ENCODE measurements at regions not wholly inside any gene's neighbourhood (a gene's known extent, or its start where the extent isn't known, plus 50 kb on each side); places are given as distances from the start of the nearest gene placed in this dataset.

- Histone ChIP-seq H3K36me3 (no peaks in the 10 kb centered on the region), H3K27me3 (no peaks in the 10 kb centered on the region), H3K27ac (no peak overlapping the region), H3K9me3 (peaks cover 0 to under 1% of the 10 kb centered on the region in 2 donors), H3K4me3 (no peak overlapping the region), H3K4me1 (no peaks in the 10 kb centered on the region)
- no peak for DNase-seq (ENCODE audit: low spot score in 2 of 2)
- TF ChIP-seq, protein P1, sequence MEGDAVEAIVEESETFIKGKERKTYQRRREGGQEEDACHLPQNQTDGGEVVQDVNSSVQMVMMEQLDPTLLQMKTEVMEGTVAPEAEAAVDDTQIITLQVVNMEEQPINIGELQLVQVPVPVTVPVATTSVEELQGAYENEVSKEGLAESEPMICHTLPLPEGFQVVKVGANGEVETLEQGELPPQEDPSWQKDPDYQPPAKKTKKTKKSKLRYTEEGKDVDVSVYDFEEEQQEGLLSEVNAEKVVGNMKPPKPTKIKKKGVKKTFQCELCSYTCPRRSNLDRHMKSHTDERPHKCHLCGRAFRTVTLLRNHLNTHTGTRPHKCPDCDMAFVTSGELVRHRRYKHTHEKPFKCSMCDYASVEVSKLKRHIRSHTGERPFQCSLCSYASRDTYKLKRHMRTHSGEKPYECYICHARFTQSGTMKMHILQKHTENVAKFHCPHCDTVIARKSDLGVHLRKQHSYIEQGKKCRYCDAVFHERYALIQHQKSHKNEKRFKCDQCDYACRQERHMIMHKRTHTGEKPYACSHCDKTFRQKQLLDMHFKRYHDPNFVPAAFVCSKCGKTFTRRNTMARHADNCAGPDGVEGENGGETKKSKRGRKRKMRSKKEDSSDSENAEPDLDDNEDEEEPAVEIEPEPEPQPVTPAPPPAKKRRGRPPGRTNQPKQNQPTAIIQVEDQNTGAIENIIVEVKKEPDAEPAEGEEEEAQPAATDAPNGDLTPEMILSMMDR (IDR thresholded peaks at IDR 0.05): no peak
- intact Hi-C loops (cut with DNase I): no loop called here
Measured at GRCh38 chr12:65546528-65546927, 268.0 kb downstream of the MSRB3 start.

GRCh38 chr12:65556676-65557437 is 267.4 kb upstream of the HMGA2 start:
- intact Hi-C loops (cut with DNase I): loop anchor here (1.0 to 5.0 kb wide), 5 partner anchors 46 to 550 kb away; no protein-coding TSS in a partner anchor

GRCh38 chr12:65557438-65558181 is 266.7 kb upstream of the HMGA2 start:
- H3K4me3 ChIP-seq: no peak overlapping the region
- no peaks in the 10 kb centered on the region for H3K27me3 ChIP-seq
- DNase-seq (ENCODE audit: low spot score in 2 of 2): no peak
- no peaks in the 10 kb centered on the region for H3K4me1 ChIP-seq
- H3K27ac ChIP-seq: no peak overlapping the region
- intact Hi-C loops (cut with DNase I): loop anchor here (1.0 to 5.0 kb wide), 4 partner anchors 45 to 530 kb away; no protein-coding TSS in a partner anchor
- TF ChIP-seq, protein P1 (IDR thresholded peaks at IDR 0.05): no peak
- H3K36me3 ChIP-seq: no peaks in the 10 kb centered on the region
- no peaks in the 10 kb centered on the region for H3K9me3 ChIP-seq

More at GRCh38 chr12:65556676-65557437, 267.4 kb upstream of the HMGA2 start:
- Histone ChIP-seq H3K36me3 (no peaks in the 10 kb centered on the region), H3K9me3 (no peaks in the 10 kb centered on the region), H3K27me3 (no peaks in the 10 kb centered on the region), H3K27ac (no peak overlapping the region), H3K4me3 (no peak overlapping the region), H3K4me1 (no peaks in the 10 kb centered on the region)
- TF ChIP-seq, protein P1 (IDR thresholded peaks at IDR 0.05): peak; percentile 59 to 95 (median 86)
- DNase-seq (ENCODE audit: low spot score in 2 of 2): peak; percentile 9 to 84

DNA sequence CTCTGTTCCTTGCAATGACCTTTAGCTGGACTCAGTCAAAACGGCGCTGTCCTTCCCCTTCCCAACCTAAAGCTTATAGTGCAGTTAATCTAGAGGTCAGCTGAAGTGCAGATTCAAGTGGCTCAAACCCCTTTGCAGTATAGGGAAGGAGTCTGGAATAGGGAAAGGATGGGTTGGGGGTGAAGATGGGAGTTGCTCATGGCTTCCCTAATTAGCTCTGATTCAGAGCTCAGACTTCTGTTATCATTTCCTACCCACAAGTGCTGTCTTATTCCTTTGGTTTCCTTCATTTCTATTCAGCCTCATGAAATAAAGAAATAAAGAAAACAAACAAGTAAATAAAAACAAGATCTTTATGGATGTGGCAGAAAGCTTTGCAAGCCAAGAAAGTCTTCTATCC is 264.0 kb upstream of the HMGA2 start:
- no peak for DNase-seq (ENCODE audit: low spot score in 2 of 2)

DNA sequence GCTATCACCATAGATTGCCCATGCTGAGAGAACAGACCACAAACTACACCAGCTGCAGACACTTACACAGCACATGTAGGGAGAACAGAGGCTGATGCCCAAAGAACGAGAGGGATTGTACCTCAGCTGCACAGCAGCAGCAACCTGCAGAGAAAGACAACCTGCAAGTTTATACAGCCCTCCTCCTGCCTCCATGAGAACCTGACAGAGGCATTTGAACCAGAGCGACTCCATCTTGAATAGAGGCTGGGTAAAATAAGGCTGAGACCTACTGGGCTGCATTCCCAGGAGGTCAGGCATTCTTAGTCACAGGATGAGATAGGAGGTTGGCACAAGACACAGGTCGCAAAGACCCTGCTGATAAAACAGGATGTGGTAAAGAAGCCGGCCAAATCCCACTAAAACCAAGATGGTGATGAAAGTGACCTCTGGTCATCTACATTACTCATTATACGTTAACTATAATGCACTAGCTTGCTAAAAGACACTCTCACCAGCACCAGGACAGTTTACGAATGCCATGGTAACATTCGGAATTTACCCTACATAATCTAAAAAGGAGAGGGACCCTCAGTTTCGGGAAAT is 262.4 kb upstream of the HMGA2 start:
- intact Hi-C loops (cut with DNase I): loop anchor here (10.0 kb wide), 1 partner anchor 667 kb away; no protein-coding TSS in a partner anchor
- Histone ChIP-seq H3K36me3 (no peaks in the 10 kb centered on the region), H3K4me3 (no peak overlapping the region), H3K27ac (no peak overlapping the region), H3K9me3 (no peaks in the 10 kb centered on the region), H3K4me1 (no peaks in the 10 kb centered on the region), H3K27me3 (no peaks in the 10 kb centered on the region)
- TF ChIP-seq, protein P1 (IDR thresholded peaks at IDR 0.05): no peak
- no peak for DNase-seq (ENCODE audit: low spot score in 2 of 2)

More for the DNA sequence above, 264.0 kb upstream of the HMGA2 start:
- no peaks in the 10 kb centered on the region for H3K27me3 ChIP-seq
- no peaks in the 10 kb centered on the region for H3K36me3 ChIP-seq
- intact Hi-C loops (cut with DNase I): loop anchor here (10.0 kb wide), 1 partner anchor 665 kb away; no protein-coding TSS in a partner anchor
- TF ChIP-seq, protein P1 (IDR thresholded peaks at IDR 0.05): no peak
- H3K9me3 ChIP-seq: no peaks in the 10 kb centered on the region
- H3K27ac ChIP-seq: no peak overlapping the region
- no peak overlapping the region for H3K4me3 ChIP-seq
- H3K4me1 ChIP-seq: no peaks in the 10 kb centered on the region
